HepG2 (cell line): ENCODE measurements at regions not wholly inside any gene's neighbourhood (a gene's known extent, or its start where the extent isn't known, plus 50 kb on each side); places are given as distances from the start of the nearest gene placed in this dataset.

Experiments used
- ASH2L ChIP-seq: fragments of 300-600, 200-600 bp; sonication (generic); IDR thresholded peaks from 2 replicates; pipeline ENCODE4 v1.7.0; 2017; ENCODE audit warnings: low read depth, mild to moderate bottlenecking, moderate library complexity, mixed read lengths, low read length; ENCODE audit not compliant: insufficient read length
- CENPX ChIP-seq: sonication (generic); formaldehyde crosslinking; IDR thresholded peaks from 2 replicates; pipeline ENCODE4 v1.9.0; 2021; ENCODE audit warnings: mild to moderate bottlenecking, missing genetic modification reagents, moderate library complexity
- GTF2F1 ChIP-seq: fragments of 150-350 bp; IDR thresholded peaks from 2 replicates; pipeline ENCODE4 v1.6.1; 2014; ENCODE audit warnings: low read length
- HES4 ChIP-seq: sonication (generic); formaldehyde crosslinking; IDR thresholded peaks from 2 replicates; pipeline ENCODE4 v1.9.0; 2021; ENCODE audit warnings: mild to moderate bottlenecking, missing genetic modification reagents, borderline replicate concordance
- MTF2 ChIP-seq: sonication (generic); formaldehyde crosslinking; IDR thresholded peaks from 2 replicates; pipeline ENCODE4 v1.5.0; 2020; ENCODE audit warnings: missing genetic modification reagents, borderline replicate concordance
- NFE2L1 ChIP-seq: sonication (generic); formaldehyde crosslinking; IDR thresholded peaks from 2 replicates; pipeline ENCODE4 v1.4.0; 2020; ENCODE audit warnings: missing genetic modification reagents, mild to moderate bottlenecking, borderline replicate concordance
- SATB2 ChIP-seq: sonication (generic); formaldehyde crosslinking; IDR thresholded peaks from 2 replicates; pipeline ENCODE4 v1.5.0; 2020; ENCODE audit warnings: missing genetic modification reagents
- SMC3 ChIP-seq: IDR thresholded peaks from 2 replicates; pipeline ENCODE4 v1.6.1; 2011; ENCODE audit warnings: low read length, improper control_type of control experiment
- SNAPC2 ChIP-seq: sonication (generic); formaldehyde crosslinking; IDR thresholded peaks from 2 replicates; pipeline ENCODE4 v1.8.1; 2022; ENCODE audit warnings: mild to moderate bottlenecking, missing genetic modification reagents
- SP2 ChIP-seq: sonication (generic); formaldehyde crosslinking; IDR thresholded peaks from 2 replicates; pipeline ENCODE4 v1.5.1; 2020; ENCODE audit warnings: mild to moderate bottlenecking, missing genetic modification reagents
- ZNF10 ChIP-seq: sonication (generic); formaldehyde crosslinking; IDR thresholded peaks from 2 replicates; pipeline ENCODE4 v1.4.0; 2020; ENCODE audit warnings: mild to moderate bottlenecking, low read depth, missing genetic modification reagents, borderline replicate concordance
- ZNF12 ChIP-seq: sonication (generic); formaldehyde crosslinking; IDR thresholded peaks from 2 replicates; pipeline ENCODE4 v1.5.0; 2020; ENCODE audit warnings: missing genetic modification reagents
- ZNF17 ChIP-seq: sonication (generic); formaldehyde crosslinking; IDR thresholded peaks from 2 replicates; pipeline ENCODE4 v1.5.0; 2020; ENCODE audit warnings: mild to moderate bottlenecking, missing genetic modification reagents
- ZNF431 ChIP-seq: sonication (generic); formaldehyde crosslinking; IDR thresholded peaks from 2 replicates; pipeline ENCODE4 v1.9.0; 2022; ENCODE audit warnings: missing genetic modification reagents, low read depth, mild to moderate bottlenecking, borderline replicate concordance
- ZNF563 ChIP-seq: sonication (generic); formaldehyde crosslinking; IDR thresholded peaks from 2 replicates; pipeline ENCODE4 v1.8.0; 2022; ENCODE audit warnings: mild to moderate bottlenecking, moderate library complexity, missing genetic modification reagents
- ZNF614 ChIP-seq: IDR thresholded peaks from 2 replicates; pipeline ENCODE4 v1.6.1; 2018; ENCODE audit warnings: missing biosample characterization, missing genetic modification reagents, inconsistent platforms, borderline replicate concordance
- ZSCAN21 ChIP-seq: sonication (generic); formaldehyde crosslinking; IDR thresholded peaks from 2 replicates; pipeline ENCODE4 v1.8.0; 2022; ENCODE audit warnings: mild to moderate bottlenecking, missing genetic modification reagents, moderate library complexity, borderline replicate concordance
- TF ChIP-seq, protein P1 (sequence below): sonication (generic); formaldehyde crosslinking; IDR thresholded peaks from 2 replicates; pipeline ENCODE4 v1.8.0; 2022; ENCODE audit warnings: low read depth, missing genetic modification reagents
- TF ChIP-seq, protein P2 (sequence below), 2 experiments: sonication (generic) in 1 of 2; formaldehyde crosslinking in 1 of 2; IDR thresholded peaks; 2 replicates each; pipeline versions ENCODE4 v1.5.1 to v1.6.1; 2011 to 2020; ENCODE audit warnings: borderline replicate concordance in 1 of 2, low read depth in 1 of 2, low read length in 1 of 2, mild to moderate bottlenecking in 1 of 2, missing genetic modification reagents in 1 of 2, moderate library complexity in 1 of 2
- TF ChIP-seq, protein P3 (sequence below): sonication (generic); formaldehyde crosslinking; conservative IDR thresholded peaks from 2 replicates; pipeline ENCODE4 v1.4.0; 2020; ENCODE audit warnings: missing genetic modification reagents
- TF ChIP-seq, protein P4 (sequence below): sonication (generic); formaldehyde crosslinking; IDR thresholded peaks from 2 replicates; pipeline ENCODE4 v1.4.0; 2020; ENCODE audit warnings: missing genetic modification reagents, borderline replicate concordance

DNA sequence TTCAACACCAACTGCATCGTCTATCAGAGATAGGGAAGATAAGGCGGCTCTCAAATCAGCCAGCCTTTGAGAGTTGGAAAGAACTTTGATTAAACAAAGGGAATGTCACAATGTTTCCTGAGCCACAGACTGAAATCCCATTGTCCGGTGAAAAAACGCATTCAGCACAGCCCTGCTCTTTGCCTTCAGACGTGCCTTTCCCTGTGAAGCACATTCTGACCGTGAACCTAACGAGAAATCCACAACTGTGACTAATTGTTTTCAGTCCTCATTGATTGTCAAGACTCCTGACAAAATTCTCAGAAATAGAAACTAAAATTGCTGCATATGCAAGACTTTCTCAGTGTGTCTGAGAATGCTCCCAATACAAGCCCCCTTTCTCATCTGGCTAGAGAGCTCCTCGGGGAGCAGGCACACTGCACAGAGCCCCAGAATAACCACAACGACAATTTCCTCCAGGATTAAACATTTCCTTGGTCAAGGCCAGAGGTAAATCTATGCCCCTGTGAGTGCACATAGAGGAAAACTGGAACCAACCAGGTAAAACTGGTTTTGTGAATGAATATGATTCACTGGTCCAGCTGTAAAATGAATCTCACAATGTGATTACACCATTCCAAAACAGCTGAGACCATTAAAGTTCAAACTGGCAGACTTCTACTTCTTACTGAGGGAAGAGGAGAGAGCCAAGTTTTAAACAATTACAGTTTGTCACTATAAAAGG lies 561.9 kb upstream of the ID2 start (continued):
- TF ChIP-seq, protein P1, sequence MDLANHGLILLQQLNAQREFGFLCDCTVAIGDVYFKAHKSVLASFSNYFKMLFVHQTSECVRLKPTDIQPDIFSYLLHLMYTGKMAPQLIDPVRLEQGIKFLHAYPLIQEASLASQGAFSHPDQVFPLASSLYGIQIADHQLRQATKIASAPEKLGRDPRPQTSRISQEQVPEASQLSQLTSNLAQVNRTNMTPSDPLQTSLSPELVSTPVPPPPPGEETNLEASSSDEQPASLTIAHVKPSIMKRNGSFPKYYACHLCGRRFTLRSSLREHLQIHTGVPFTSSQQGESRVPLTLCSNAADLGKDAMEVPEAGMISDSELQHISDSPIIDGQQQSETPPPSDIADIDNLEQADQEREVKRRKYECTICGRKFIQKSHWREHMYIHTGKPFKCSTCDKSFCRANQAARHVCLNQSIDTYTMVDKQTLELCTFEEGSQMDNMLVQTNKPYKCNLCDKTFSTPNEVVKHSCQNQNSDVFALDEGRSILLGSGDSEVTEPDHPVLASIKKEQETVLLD (CRISPR knock-in tag), result no peak
- peak; percentile 69 for TF ChIP-seq ZSCAN21 (CRISPR knock-in tag)
- no peak for TF ChIP-seq ZNF431
- TF ChIP-seq SNAPC2 (CRISPR knock-in tag), result no peak
- TF ChIP-seq MTF2, result no peak
- peak; percentile 89 for TF ChIP-seq ZNF614 (CRISPR knock-in tag)
- TF ChIP-seq SMC3, result peak; percentile 53
- peak; percentile 60; the same call in 1 of the 2 replicates for TF ChIP-seq GTF2F1
- TF ChIP-seq, protein P2, sequence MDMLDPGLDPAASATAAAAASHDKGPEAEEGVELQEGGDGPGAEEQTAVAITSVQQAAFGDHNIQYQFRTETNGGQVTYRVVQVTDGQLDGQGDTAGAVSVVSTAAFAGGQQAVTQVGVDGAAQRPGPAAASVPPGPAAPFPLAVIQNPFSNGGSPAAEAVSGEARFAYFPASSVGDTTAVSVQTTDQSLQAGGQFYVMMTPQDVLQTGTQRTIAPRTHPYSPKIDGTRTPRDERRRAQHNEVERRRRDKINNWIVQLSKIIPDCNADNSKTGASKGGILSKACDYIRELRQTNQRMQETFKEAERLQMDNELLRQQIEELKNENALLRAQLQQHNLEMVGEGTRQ (IDR thresholded peaks at IDR 0.05; ENCODE audit: low read depth, low read length), result no peak
- TF ChIP-seq, protein P2 (CRISPR knock-in tag; IDR thresholded peaks at IDR 0.05; ENCODE audit: borderline replicate concordance), result no peak
- TF ChIP-seq, protein P3, sequence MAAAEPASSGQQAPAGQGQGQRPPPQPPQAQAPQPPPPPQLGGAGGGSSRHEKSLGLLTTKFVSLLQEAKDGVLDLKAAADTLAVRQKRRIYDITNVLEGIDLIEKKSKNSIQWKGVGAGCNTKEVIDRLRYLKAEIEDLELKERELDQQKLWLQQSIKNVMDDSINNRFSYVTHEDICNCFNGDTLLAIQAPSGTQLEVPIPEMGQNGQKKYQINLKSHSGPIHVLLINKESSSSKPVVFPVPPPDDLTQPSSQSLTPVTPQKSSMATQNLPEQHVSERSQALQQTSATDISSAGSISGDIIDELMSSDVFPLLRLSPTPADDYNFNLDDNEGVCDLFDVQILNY (CRISPR knock-in tag), result no peak
- TF ChIP-seq, protein P4, sequence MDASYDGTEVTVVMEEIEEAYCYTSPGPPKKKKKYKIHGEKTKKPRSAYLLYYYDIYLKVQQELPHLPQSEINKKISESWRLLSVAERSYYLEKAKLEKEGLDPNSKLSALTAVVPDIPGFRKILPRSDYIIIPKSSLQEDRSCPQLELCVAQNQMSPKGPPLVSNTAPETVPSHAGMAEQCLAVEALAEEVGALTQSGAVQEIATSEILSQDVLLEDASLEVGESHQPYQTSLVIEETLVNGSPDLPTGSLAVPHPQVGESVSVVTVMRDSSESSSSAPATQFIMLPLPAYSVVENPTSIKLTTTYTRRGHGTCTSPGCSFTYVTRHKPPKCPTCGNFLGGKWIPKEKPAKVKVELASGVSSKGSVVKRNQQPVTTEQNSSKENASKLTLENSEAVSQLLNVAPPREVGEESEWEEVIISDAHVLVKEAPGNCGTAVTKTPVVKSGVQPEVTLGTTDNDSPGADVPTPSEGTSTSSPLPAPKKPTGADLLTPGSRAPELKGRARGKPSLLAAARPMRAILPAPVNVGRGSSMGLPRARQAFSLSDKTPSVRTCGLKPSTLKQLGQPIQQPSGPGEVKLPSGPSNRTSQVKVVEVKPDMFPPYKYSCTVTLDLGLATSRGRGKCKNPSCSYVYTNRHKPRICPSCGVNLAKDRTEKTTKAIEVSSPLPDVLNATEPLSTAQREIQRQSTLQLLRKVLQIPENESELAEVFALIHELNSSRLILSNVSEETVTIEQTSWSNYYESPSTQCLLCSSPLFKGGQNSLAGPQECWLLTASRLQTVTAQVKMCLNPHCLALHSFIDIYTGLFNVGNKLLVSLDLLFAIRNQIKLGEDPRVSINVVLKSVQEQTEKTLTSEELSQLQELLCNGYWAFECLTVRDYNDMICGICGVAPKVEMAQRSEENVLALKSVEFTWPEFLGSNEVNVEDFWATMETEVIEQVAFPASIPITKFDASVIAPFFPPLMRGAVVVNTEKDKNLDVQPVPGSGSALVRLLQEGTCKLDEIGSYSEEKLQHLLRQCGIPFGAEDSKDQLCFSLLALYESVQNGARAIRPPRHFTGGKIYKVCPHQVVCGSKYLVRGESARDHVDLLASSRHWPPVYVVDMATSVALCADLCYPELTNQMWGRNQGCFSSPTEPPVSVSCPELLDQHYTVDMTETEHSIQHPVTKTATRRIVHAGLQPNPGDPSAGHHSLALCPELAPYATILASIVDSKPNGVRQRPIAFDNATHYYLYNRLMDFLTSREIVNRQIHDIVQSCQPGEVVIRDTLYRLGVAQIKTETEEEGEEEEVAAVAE, result peak; percentile 73; the same call in 1 of the 2 replicates
- no peak for TF ChIP-seq ZNF563 (CRISPR knock-in tag)
- TF ChIP-seq SATB2 (CRISPR knock-in tag), result no peak
- TF ChIP-seq NFE2L1 (CRISPR knock-in tag), result no peak
- TF ChIP-seq CENPX (CRISPR knock-in tag), result no peak
- no peak for TF ChIP-seq SP2 (CRISPR knock-in tag)
- TF ChIP-seq ZNF12 (CRISPR knock-in tag), result no peak
- peak; percentile 77 for TF ChIP-seq ASH2L
- no peak for TF ChIP-seq HES4
- TF ChIP-seq ZNF17 (CRISPR knock-in tag), result no peak
- no peak for TF ChIP-seq ZNF10
